ENCODE measurements at regions not wholly inside any gene's neighbourhood (a gene's known extent, or its start where the extent isn't known, plus 50 kb on each side); places are given as distances from the start of the nearest gene placed in this dataset.

GRCh38 chr2:11090187-11090586, 65.1 kb upstream of the SLC66A3 start:
- CTCF ChIA-PET: no interaction called here
- no TSS peak for BruUV-seq (replicated peaks)

GRCh38 chr2:11092701-11093335, 62.4 kb upstream of the SLC66A3 start:
- DNase-seq (ENCODE audit: low spot score): no peak
- no TSS peak for BruUV-seq (replicated peaks)
- Histone ChIP-seq H3K36me3 (ENCODE audit: insufficient read depth, low read length, poor library complexity, severe bottlenecking) (no peaks in the 10 kb centered on the region), H3K27ac (ENCODE audit: low read depth, low read length, poor library complexity, severe bottlenecking) (no peak overlapping the region), H3K4me1 (ENCODE audit: insufficient read depth, low read length, poor library complexity, severe bottlenecking) (no peaks in the 10 kb centered on the region), H3K9me3 (ENCODE audit: low read depth, low read length, poor library complexity, severe bottlenecking) (no peaks in the 10 kb centered on the region), H3K4me3 (ENCODE audit: low read depth, low read length, poor library complexity, severe bottlenecking) (no peak overlapping the region), H3K27me3 (replicated peaks; ENCODE audit: insufficient read depth, low read depth, low read length, poor library complexity) (no peaks in the 10 kb centered on the region)
- no peak for TF ChIP-seq EZH2 (IDR thresholded peaks at IDR 0.05; ENCODE audit: borderline replicate concordance, low read depth, low read length, poor library complexity, severe bottlenecking)
- no peak for TF ChIP-seq CTCF (conservative IDR thresholded peaks at IDR 0.05; ENCODE audit: low read depth, low read length)
- ChIA-PET CTCF (no interaction called here), POLR2A (ENCODE audit: low non-redundant PET) (no interaction called here)
- intact Hi-C loops (cut with micrococcal nuclease; ENCODE audit: unreplicated experiment): no loop called here

More at GRCh38 chr2:11090187-11090586, 65.1 kb upstream of the SLC66A3 start:
- intact Hi-C loops (cut with micrococcal nuclease; ENCODE audit: unreplicated experiment): no loop called here
- TF ChIP-seq EZH2 (IDR thresholded peaks at IDR 0.05; ENCODE audit: borderline replicate concordance, low read depth, low read length, poor library complexity, severe bottlenecking) (no peak), CTCF (conservative IDR thresholded peaks at IDR 0.05; ENCODE audit: low read depth, low read length) (no peak)
- H3K27me3 ChIP-seq (replicated peaks; ENCODE audit: insufficient read depth, low read depth, low read length, poor library complexity): no peaks in the 10 kb centered on the region
- no peak overlapping the region for H3K4me3 ChIP-seq (ENCODE audit: low read depth, low read length, poor library complexity, severe bottlenecking)
- no peaks in the 10 kb centered on the region for H3K9me3 ChIP-seq (ENCODE audit: low read depth, low read length, poor library complexity, severe bottlenecking)
- no peak overlapping the region for H3K27ac ChIP-seq (ENCODE audit: low read depth, low read length, poor library complexity, severe bottlenecking)
- DNase-seq (ENCODE audit: low spot score): no peak
- no peaks in the 10 kb centered on the region for H3K36me3 ChIP-seq (ENCODE audit: insufficient read depth, low read length, poor library complexity, severe bottlenecking)
- H3K4me1 ChIP-seq (ENCODE audit: insufficient read depth, low read length, poor library complexity, severe bottlenecking): no peaks in the 10 kb centered on the region
- POLR2A ChIA-PET (ENCODE audit: low non-redundant PET): no interaction called here

- no peaks in the 10 kb centered on the region for H3K9me3 ChIP-seq (ENCODE audit: low read depth, low read length, poor library complexity, severe bottlenecking)
- intact Hi-C loops (cut with micrococcal nuclease; ENCODE audit: unreplicated experiment): no loop called here
- CTCF ChIA-PET: no interaction called here
- H3K4me1 ChIP-seq (ENCODE audit: insufficient read depth, low read length, poor library complexity, severe bottlenecking): no peaks in the 10 kb centered on the region
- no peak for DNase-seq (ENCODE audit: low spot score)
- BruUV-seq (replicated peaks): no TSS peak
- TF ChIP-seq EZH2 (IDR thresholded peaks at IDR 0.05; ENCODE audit: borderline replicate concordance, low read depth, low read length, poor library complexity, severe bottlenecking): no peak
- no peak for TF ChIP-seq CTCF (conservative IDR thresholded peaks at IDR 0.05; ENCODE audit: low read depth, low read length)
- H3K4me3 ChIP-seq (ENCODE audit: low read depth, low read length, poor library complexity, severe bottlenecking): no peak overlapping the region
- H3K36me3 ChIP-seq (ENCODE audit: insufficient read depth, low read length, poor library complexity, severe bottlenecking): no peaks in the 10 kb centered on the region
- H3K27ac ChIP-seq (ENCODE audit: low read depth, low read length, poor library complexity, severe bottlenecking): no peak overlapping the region
- no peaks in the 10 kb centered on the region for H3K27me3 ChIP-seq (replicated peaks; ENCODE audit: insufficient read depth, low read depth, low read length, poor library complexity)
- POLR2A ChIA-PET (ENCODE audit: low non-redundant PET): no interaction called here
These were observed 61.8 kb upstream of the SLC66A3 start for GRCh38 chr2:11093467-11093866.
